Panc1 (cell line): ENCODE measurements at regions not wholly inside any gene's neighbourhood (a gene's known extent, or its start where the extent isn't known, plus 50 kb on each side); places are given as distances from the start of the nearest gene placed in this dataset.

ENCODE experiments used
- CTCF ChIP-seq: fragments of 450-650 bp; IDR thresholded peaks from 2 replicates; pipeline ENCODE4 v1.5.1; 2017; ENCODE audit warnings: mild to moderate bottlenecking
- POLR2AphosphoS5 ChIP-seq: IDR thresholded peaks from 2 replicates; pipeline ENCODE4 v1.6.1; 2012; ENCODE audit warnings: mild to moderate bottlenecking, low read depth, low read length, moderate library complexity

GRCh38 chr3:177978946-177979345 is 557.3 kb upstream of the KCNMB2 start:
- TF ChIP-seq CTCF (no peak), POLR2AphosphoS5 (no peak)
